ENCODE measurements at regions not wholly inside any gene's neighbourhood (a gene's known extent, or its start where the extent isn't known, plus 50 kb on each side); places are given as distances from the start of the nearest gene placed in this dataset.
"Not testable (repeated sequence)": the region's sequence is repeated elsewhere in the genome, so short reads cannot be mapped to it uniquely, and the experiment has no call there.

GRCh38 chr5:130746641-130747040, 418.4 kb downstream of the HINT1 start:
- not testable (repeated sequence) for TF ChIP-seq BCL11A (tag by site-specific recombination; IDR thresholded peaks at IDR 0.05; ENCODE audit: low read depth); ZBTB1 (tag by site-specific recombination; IDR thresholded peaks at IDR 0.05); CTCF (tag by site-specific recombination; IDR thresholded peaks at IDR 0.05); PBX3 (CRISPR knock-in tag; IDR thresholded peaks at IDR 0.05); ZNF660 (tag by site-specific recombination; IDR thresholded peaks at IDR 0.05); ZNF202 (tag by site-specific recombination; IDR thresholded peaks at IDR 0.05; ENCODE audit: borderline replicate concordance); ZNF37A (tag by site-specific recombination; IDR thresholded peaks at IDR 0.05); ZNF600 (tag by site-specific recombination; IDR thresholded peaks at IDR 0.05); ZNF19 (tag by site-specific recombination; IDR thresholded peaks at IDR 0.05; ENCODE audit: low read depth); YY1 (tag by site-specific recombination; IDR thresholded peaks at IDR 0.05); ZNF571 (tag by site-specific recombination; IDR thresholded peaks at IDR 0.05)
- TF ChIP-seq, protein P1, sequence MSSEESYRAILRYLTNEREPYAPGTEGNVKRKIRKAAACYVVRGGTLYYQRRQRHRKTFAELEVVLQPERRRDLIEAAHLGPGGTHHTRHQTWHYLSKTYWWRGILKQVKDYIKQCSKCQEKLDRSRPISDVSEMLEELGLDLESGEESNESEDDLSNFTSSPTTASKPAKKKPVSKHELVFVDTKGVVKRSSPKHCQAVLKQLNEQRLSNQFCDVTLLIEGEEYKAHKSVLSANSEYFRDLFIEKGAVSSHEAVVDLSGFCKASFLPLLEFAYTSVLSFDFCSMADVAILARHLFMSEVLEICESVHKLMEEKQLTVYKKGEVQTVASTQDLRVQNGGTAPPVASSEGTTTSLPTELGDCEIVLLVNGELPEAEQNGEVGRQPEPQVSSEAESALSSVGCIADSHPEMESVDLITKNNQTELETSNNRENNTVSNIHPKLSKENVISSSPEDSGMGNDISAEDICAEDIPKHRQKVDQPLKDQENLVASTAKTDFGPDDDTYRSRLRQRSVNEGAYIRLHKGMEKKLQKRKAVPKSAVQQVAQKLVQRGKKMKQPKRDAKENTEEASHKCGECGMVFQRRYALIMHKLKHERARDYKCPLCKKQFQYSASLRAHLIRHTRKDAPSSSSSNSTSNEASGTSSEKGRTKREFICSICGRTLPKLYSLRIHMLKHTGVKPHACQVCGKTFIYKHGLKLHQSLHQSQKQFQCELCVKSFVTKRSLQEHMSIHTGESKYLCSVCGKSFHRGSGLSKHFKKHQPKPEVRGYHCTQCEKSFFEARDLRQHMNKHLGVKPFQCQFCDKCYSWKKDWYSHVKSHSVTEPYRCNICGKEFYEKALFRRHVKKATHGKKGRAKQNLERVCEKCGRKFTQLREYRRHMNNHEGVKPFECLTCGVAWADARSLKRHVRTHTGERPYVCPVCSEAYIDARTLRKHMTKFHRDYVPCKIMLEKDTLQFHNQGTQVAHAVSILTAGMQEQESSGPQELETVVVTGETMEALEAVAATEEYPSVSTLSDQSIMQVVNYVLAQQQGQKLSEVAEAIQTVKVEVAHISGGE (tag by site-specific recombination; conservative IDR thresholded peaks at IDR 0.05; ENCODE audit: low read depth) = not testable (repeated sequence)
- TF ChIP-seq, protein P2, sequence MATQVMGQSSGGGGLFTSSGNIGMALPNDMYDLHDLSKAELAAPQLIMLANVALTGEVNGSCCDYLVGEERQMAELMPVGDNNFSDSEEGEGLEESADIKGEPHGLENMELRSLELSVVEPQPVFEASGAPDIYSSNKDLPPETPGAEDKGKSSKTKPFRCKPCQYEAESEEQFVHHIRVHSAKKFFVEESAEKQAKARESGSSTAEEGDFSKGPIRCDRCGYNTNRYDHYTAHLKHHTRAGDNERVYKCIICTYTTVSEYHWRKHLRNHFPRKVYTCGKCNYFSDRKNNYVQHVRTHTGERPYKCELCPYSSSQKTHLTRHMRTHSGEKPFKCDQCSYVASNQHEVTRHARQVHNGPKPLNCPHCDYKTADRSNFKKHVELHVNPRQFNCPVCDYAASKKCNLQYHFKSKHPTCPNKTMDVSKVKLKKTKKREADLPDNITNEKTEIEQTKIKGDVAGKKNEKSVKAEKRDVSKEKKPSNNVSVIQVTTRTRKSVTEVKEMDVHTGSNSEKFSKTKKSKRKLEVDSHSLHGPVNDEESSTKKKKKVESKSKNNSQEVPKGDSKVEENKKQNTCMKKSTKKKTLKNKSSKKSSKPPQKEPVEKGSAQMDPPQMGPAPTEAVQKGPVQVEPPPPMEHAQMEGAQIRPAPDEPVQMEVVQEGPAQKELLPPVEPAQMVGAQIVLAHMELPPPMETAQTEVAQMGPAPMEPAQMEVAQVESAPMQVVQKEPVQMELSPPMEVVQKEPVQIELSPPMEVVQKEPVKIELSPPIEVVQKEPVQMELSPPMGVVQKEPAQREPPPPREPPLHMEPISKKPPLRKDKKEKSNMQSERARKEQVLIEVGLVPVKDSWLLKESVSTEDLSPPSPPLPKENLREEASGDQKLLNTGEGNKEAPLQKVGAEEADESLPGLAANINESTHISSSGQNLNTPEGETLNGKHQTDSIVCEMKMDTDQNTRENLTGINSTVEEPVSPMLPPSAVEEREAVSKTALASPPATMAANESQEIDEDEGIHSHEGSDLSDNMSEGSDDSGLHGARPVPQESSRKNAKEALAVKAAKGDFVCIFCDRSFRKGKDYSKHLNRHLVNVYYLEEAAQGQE (tag by site-specific recombination; IDR thresholded peaks at IDR 0.05) = not testable (repeated sequence)
- TF ChIP-seq, protein P3, sequence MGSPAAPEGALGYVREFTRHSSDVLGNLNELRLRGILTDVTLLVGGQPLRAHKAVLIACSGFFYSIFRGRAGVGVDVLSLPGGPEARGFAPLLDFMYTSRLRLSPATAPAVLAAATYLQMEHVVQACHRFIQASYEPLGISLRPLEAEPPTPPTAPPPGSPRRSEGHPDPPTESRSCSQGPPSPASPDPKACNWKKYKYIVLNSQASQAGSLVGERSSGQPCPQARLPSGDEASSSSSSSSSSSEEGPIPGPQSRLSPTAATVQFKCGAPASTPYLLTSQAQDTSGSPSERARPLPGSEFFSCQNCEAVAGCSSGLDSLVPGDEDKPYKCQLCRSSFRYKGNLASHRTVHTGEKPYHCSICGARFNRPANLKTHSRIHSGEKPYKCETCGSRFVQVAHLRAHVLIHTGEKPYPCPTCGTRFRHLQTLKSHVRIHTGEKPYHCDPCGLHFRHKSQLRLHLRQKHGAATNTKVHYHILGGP (tag by site-specific recombination; IDR thresholded peaks at IDR 0.05) = not testable (repeated sequence)
